Ovary (tissue), 7 donors: ENCODE measurements at regions not wholly inside any gene's neighbourhood (a gene's known extent, or its start where the extent isn't known, plus 50 kb on each side); places are given as distances from the start of the nearest gene placed in this dataset.

Experiments used
- DNase-seq, 5 donors: peaks; one replicate each; pipeline ENCODE4 v3.0.0-alpha.2; 2019 to 2020
- H3K27ac ChIP-seq, 2 donors: fragments of 200-600 bp; one replicate each; pipeline versions ENCODE4 v1.5.1 to v1.8.0; 2019 to 2022
- H3K27me3 ChIP-seq: fragments of 200-600 bp; one replicate; pipeline ENCODE4 v1.8.0; 2022
- H3K36me3 ChIP-seq: fragments of 200-600 bp; sonication (generic); one replicate; pipeline ENCODE4 v1.5.1; 2019
- H3K4me1 ChIP-seq: one replicate; pipeline ENCODE4 v1.8.1; 2013; ENCODE audit warnings: mild to moderate bottlenecking, moderate library complexity; ENCODE audit not compliant: insufficient read depth
- H3K4me3 ChIP-seq: fragments of 200-600 bp; sonication (generic); one replicate; pipeline ENCODE4 v1.5.1; 2017
- H3K9me3 ChIP-seq, 2 donors: fragments of 200-600 bp in 1 of 2; sonication (generic) in 1 of 2; one replicate each; pipeline versions ENCODE4 v1.5.1 to v1.8.1; 2013 to 2019; ENCODE audit warnings: mild to moderate bottlenecking in 1 of 2, moderate library complexity in 1 of 2
- CTCF ChIP-seq, 3 donors: fragments of 450-650 bp in 2 of 3; fragments of 200-600 bp in 1 of 3; IDR thresholded peaks; one replicate each; pipeline versions ENCODE4 v1.5.1 to v1.8.0; 2016 to 2022; ENCODE audit warnings: antibody characterized with exemption in 3 of 3, mild to moderate bottlenecking in 1 of 3
- EP300 ChIP-seq: sonication (generic); formaldehyde crosslinking; IDR thresholded peaks from one replicate; pipeline ENCODE4 v1.6.1; 2017; ENCODE audit warnings: antibody characterized with exemption
- POLR2A ChIP-seq: fragments of 450-650 bp; IDR thresholded peaks from one replicate; pipeline ENCODE4 v1.6.1; 2017; ENCODE audit warnings: antibody characterized with exemption, mild to moderate bottlenecking, moderate library complexity
- WGBS, 3 donors: extraction: QIAGEN DNeasy Blood & Tissue Kit in 1 of 3; methylation state at CpG; one replicate each; pipeline versions ENCODE4 v1.1.5 to v1.1.7; 2013 to 2017; 5-methylcytosine and 5-hydroxymethylcytosine counted together
- intact Hi-C, 4 donors: fragments of 100-400 bp; cut with DNase I; formaldehyde crosslinking; loops; one replicate each; pipeline versions ENCODE4 v1.11.0 to v1.15.1; 2022 to 2023
- donor health status: DM: no; HTN: no; CAD: no; lungs with moderate emphysema.
- donor health status: DM: no; HTN: no; CAD: no.
- donor health status: Bipolar disorder and iron deficiency.
- donor health status: DM: no; HTN: no; CAD: no.
- donor health status: DM: yes; HTN: yes; CAD: no.

- Histone ChIP-seq H3K27me3 (no peaks in the 10 kb centered on the region), H3K9me3 (no peaks in the 10 kb centered on the region), H3K36me3 (no peaks in the 10 kb centered on the region), H3K4me1 (no peaks in the 10 kb centered on the region), H3K27ac (no peak overlapping the region), H3K4me3 (no peak overlapping the region)
- no peak for DNase-seq
- intact Hi-C loops, result no loop called here
- 69 to 76% (median 73%) methylated on average over 7 of the region's 7 CpGs for WGBS, 3 donors
- no peak for TF ChIP-seq EP300
- TF ChIP-seq POLR2A, result no peak
- no peak for TF ChIP-seq CTCF (IDR thresholded peaks at IDR 0.05)
Observed at GRCh38 chr3:71973274-71974030, 188.5 kb upstream of the PROK2 start.

GRCh38 chr3:71972031-71972430 lies 187.1 kb upstream of the PROK2 start:
- 84 to 91% (median 86%) methylated on average over 5 of the region's 5 CpGs for WGBS, 3 donors
- intact Hi-C loops, result no loop called here
- no peak for DNase-seq
- H3K4me1 ChIP-seq, result no peaks in the 10 kb centered on the region
- no peaks in the 10 kb centered on the region for H3K36me3 ChIP-seq
- no peak overlapping the region for H3K4me3 ChIP-seq
- no peak overlapping the region for H3K27ac ChIP-seq
- no peaks in the 10 kb centered on the region for H3K27me3 ChIP-seq
- no peaks in the 10 kb centered on the region for H3K9me3 ChIP-seq
- TF ChIP-seq CTCF (IDR thresholded peaks at IDR 0.05) (no peak), EP300 (no peak), POLR2A (no peak)

GRCh38 chr3:71968544-71968943 lies 183.6 kb upstream of the PROK2 start:
- intact Hi-C loops, result no loop called here
- 44 to 48% (median 48%) methylated on average over 4 of the region's 4 CpGs for WGBS, 3 donors
- no peak for DNase-seq

GRCh38 chr3:71966185-71966584 lies 181.2 kb upstream of the PROK2 start:
- H3K27me3 ChIP-seq, result no peaks in the 10 kb centered on the region
- no peaks in the 10 kb centered on the region for H3K9me3 ChIP-seq
- WGBS, 3 donors, result 71 to 80% (median 71%) methylated on average over 3 of the region's 3 CpGs
- TF ChIP-seq POLR2A (no peak), EP300 (no peak), CTCF (IDR thresholded peaks at IDR 0.05) (no peak)
- H3K4me1 ChIP-seq, result no peaks in the 10 kb centered on the region
- H3K4me3 ChIP-seq, result no peak overlapping the region
- intact Hi-C loops, result no loop called here
- DNase-seq, result no peak
- H3K27ac ChIP-seq, result no peak overlapping the region
- H3K36me3 ChIP-seq, result no peaks in the 10 kb centered on the region

More at GRCh38 chr3:71968544-71968943, 183.6 kb upstream of the PROK2 start:
- H3K4me1 ChIP-seq, result no peaks in the 10 kb centered on the region
- no peaks in the 10 kb centered on the region for H3K36me3 ChIP-seq
- no peak overlapping the region for H3K27ac ChIP-seq
- TF ChIP-seq EP300 (no peak), POLR2A (no peak), CTCF (IDR thresholded peaks at IDR 0.05) (no peak)
- H3K27me3 ChIP-seq, result no peaks in the 10 kb centered on the region
- H3K4me3 ChIP-seq, result no peak overlapping the region
- no peaks in the 10 kb centered on the region for H3K9me3 ChIP-seq
